ENCODE measurements at regions not wholly inside any gene's neighbourhood (a gene's known extent, or its start where the extent isn't known, plus 50 kb on each side); places are given as distances from the start of the nearest gene placed in this dataset.
A peak's percentile ranks its signal among the peaks of the same experiment; 100 is the strongest.

GRCh38 chr5:58403822-58404433 is 56.0 kb downstream of the PLK2 start:
- no peaks in the 10 kb centered on the region for H3K27me3 ChIP-seq (replicated peaks; ENCODE audit: insufficient read depth)
- no peaks in the 10 kb centered on the region for H3K36me3 ChIP-seq
- ATAC-seq (ENCODE audit: insufficient number of reproducible peaks, low FRiP score, low read depth) (no peak), DNase-seq (ENCODE audit: low spot score) (no peak)
- H3K9me3 ChIP-seq, result no peaks in the 10 kb centered on the region
- TF ChIP-seq CTCF (IDR thresholded peaks at IDR 0.05), result no peak
- no peak overlapping the region for H3K27ac ChIP-seq
- no peak overlapping the region for H3K4me3 ChIP-seq
- peaks cover 0 to 24% of the 10 kb centered on the region in 2 donors for H3K4me1 ChIP-seq (ENCODE audit: control insufficient read depth in 1 of 2, low read depth in 2 of 2)

GRCh38 chr5:58401701-58402100 is 58.2 kb downstream of the PLK2 start:
- Histone ChIP-seq H3K4me3 (no peak overlapping the region), H3K27me3 (replicated peaks; ENCODE audit: insufficient read depth) (no peaks in the 10 kb centered on the region), H3K4me1 (ENCODE audit: control insufficient read depth in 1 of 2, low read depth in 2 of 2) (peaks cover 0 to 31% of the 10 kb centered on the region in 2 donors), H3K27ac (peak overlapping the region in 1 of 2 donors; percentile 38), H3K9me3 (no peaks in the 10 kb centered on the region), H3K36me3 (no peaks in the 10 kb centered on the region)
- no peak for TF ChIP-seq CTCF (IDR thresholded peaks at IDR 0.05)
- ATAC-seq (ENCODE audit: insufficient number of reproducible peaks, low FRiP score, low read depth) (no peak), DNase-seq (ENCODE audit: low spot score) (no peak)

- Histone ChIP-seq H3K4me3 (no peak overlapping the region), H3K4me1 (ENCODE audit: control insufficient read depth in 1 of 2, low read depth in 2 of 2) (peaks cover 0 to 31% of the 10 kb centered on the region in 2 donors), H3K9me3 (no peaks in the 10 kb centered on the region), H3K36me3 (no peaks in the 10 kb centered on the region), H3K27me3 (replicated peaks; ENCODE audit: insufficient read depth) (no peaks in the 10 kb centered on the region), H3K27ac (peak overlapping the region; percentile 25 to 38)
- ATAC-seq (ENCODE audit: insufficient number of reproducible peaks, low FRiP score, low read depth), result no peak
- no peak for TF ChIP-seq CTCF (IDR thresholded peaks at IDR 0.05)
- DNase-seq (ENCODE audit: low spot score), result no peak
Measured at GRCh38 chr5:58400737-58401136, 59.1 kb downstream of the PLK2 start.

- H3K27ac ChIP-seq, result peak overlapping the region in 1 of 2 donors; percentile 24
- ATAC-seq (ENCODE audit: insufficient number of reproducible peaks, low FRiP score, low read depth), result no peak
- H3K9me3 ChIP-seq, result no peaks in the 10 kb centered on the region
- H3K27me3 ChIP-seq (replicated peaks; ENCODE audit: insufficient read depth), result no peaks in the 10 kb centered on the region
- H3K4me3 ChIP-seq, result no peak overlapping the region
- peaks cover 0 to 31% of the 10 kb centered on the region in 2 donors for H3K4me1 ChIP-seq (ENCODE audit: control insufficient read depth in 1 of 2, low read depth in 2 of 2)
- DNase-seq (ENCODE audit: low spot score), result no peak
- TF ChIP-seq CTCF (IDR thresholded peaks at IDR 0.05), result no peak
- H3K36me3 ChIP-seq, result no peaks in the 10 kb centered on the region
Measured at GRCh38 chr5:58399951-58400350, 59.9 kb downstream of the PLK2 start.

GRCh38 chr5:58394339-58394738 is 65.5 kb downstream of the PLK2 start:
- Histone ChIP-seq H3K4me3 (no peak overlapping the region), H3K36me3 (no peaks in the 10 kb centered on the region), H3K27ac (no peak overlapping the region), H3K4me1 (ENCODE audit: control insufficient read depth in 1 of 2, low read depth in 2 of 2) (peaks cover 0 to 6% of the 10 kb centered on the region in 2 donors), H3K9me3 (no peaks in the 10 kb centered on the region), H3K27me3 (replicated peaks; ENCODE audit: insufficient read depth) (no peaks in the 10 kb centered on the region)
- ATAC-seq (ENCODE audit: insufficient number of reproducible peaks, low FRiP score, low read depth) (no peak), DNase-seq (ENCODE audit: low spot score) (no peak)
- no peak for TF ChIP-seq CTCF (IDR thresholded peaks at IDR 0.05)
